Muscle layer of duodenum (tissue), 2 donors: ENCODE measurements at regions not wholly inside any gene's neighbourhood (a gene's known extent, or its start where the extent isn't known, plus 50 kb on each side); places are given as distances from the start of the nearest gene placed in this dataset.
"Not testable (repeated sequence)": the region's sequence is repeated elsewhere in the genome, so short reads cannot be mapped to it uniquely, and the experiment has no call there.

Experiments
- H3K27ac ChIP-seq: one replicate; pipeline ENCODE4 v1.7.0; 2013; ENCODE audit warnings: mild to moderate bottlenecking, low read length
- H3K27me3 ChIP-seq: one replicate; pipeline ENCODE4 v1.7.0; 2013; ENCODE audit warnings: low read depth, mild to moderate bottlenecking, control low read depth, low read length
- H3K36me3 ChIP-seq, 2 donors: one replicate each; pipeline ENCODE4 v1.7.0; 2013; ENCODE audit warnings: low read length in 2 of 2, control low read depth in 1 of 2, mild to moderate bottlenecking in 1 of 2; ENCODE audit not compliant: insufficient read depth in 2 of 2, control insufficient read depth in 1 of 2
- H3K4me1 ChIP-seq, 2 donors: one replicate each; pipeline ENCODE4 v1.7.0; 2013; ENCODE audit warnings: low read length in 2 of 2, mild to moderate bottlenecking in 2 of 2, control low read depth in 1 of 2, moderate library complexity in 1 of 2; ENCODE audit not compliant: insufficient read depth in 2 of 2, control insufficient read depth in 1 of 2
- H3K4me3 ChIP-seq, 2 donors: one replicate each; pipeline ENCODE4 v1.7.0; 2013; ENCODE audit warnings: low read length in 2 of 2, low read depth in 1 of 2, mild to moderate bottlenecking in 1 of 2
- H3K9me3 ChIP-seq, 2 donors: one replicate each; pipeline ENCODE4 v1.7.0; 2013; ENCODE audit warnings: low read length in 2 of 2, control low read depth in 1 of 2, mild to moderate bottlenecking in 1 of 2; ENCODE audit not compliant: control insufficient read depth in 1 of 2
- donor health status: healthy.

DNA sequence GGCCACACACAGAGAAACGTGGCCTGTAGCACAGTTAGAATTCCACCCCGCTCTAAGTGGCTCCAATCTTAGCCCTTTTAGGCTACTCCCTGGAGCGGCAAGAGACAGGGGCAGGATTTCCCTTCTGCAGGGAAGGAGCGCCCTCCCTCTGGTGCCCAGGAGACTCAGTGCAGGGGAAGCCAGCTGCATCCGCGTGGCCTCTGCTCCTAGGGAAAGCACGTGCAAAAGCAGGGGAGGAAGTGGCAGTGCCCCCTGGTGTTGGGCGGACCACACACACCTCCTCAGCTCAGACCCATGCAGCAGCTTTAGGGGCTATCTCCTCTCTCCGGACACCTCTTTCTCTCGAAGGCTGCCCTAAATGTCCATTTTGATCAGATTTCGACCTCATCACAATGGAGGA lies 50.0 kb downstream of the SPRING1 start:
- Histone ChIP-seq H3K4me1 (peaks cover 0 to 1% of the 10 kb centered on the region in 2 donors), H3K36me3 (no peaks in the 10 kb centered on the region), H3K27me3 (no peaks in the 10 kb centered on the region), H3K9me3 (no peaks in the 10 kb centered on the region), H3K4me3 (no peak overlapping the region), H3K27ac (no peak overlapping the region)

DNA sequence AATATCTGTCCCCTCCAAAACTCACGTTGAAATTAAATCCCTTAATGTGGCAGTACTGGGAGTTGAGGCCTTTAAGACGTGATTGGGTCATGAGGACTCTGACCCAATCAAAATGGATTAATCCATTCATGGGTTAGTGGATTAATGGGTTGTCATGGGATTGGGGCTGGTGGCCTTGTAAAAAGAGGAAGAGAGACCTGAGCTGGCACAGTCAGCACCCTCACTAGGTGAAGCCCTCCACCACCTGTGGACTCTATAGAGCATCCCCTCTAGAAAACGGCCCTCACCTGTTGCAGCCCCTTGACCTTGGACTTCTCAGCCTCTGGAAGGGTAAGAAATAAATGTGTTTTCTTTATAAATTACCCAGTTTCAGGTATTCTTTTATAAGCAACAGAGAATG lies 53.0 kb downstream of the SPRING1 start:
- no peaks in the 10 kb centered on the region for H3K36me3 ChIP-seq
- H3K4me1 ChIP-seq = no peaks in the 10 kb centered on the region
- no peak overlapping the region for H3K4me3 ChIP-seq
- H3K9me3 ChIP-seq = no peaks in the 10 kb centered on the region
- H3K27me3 ChIP-seq = no peaks in the 10 kb centered on the region
- no peak overlapping the region for H3K27ac ChIP-seq

DNA sequence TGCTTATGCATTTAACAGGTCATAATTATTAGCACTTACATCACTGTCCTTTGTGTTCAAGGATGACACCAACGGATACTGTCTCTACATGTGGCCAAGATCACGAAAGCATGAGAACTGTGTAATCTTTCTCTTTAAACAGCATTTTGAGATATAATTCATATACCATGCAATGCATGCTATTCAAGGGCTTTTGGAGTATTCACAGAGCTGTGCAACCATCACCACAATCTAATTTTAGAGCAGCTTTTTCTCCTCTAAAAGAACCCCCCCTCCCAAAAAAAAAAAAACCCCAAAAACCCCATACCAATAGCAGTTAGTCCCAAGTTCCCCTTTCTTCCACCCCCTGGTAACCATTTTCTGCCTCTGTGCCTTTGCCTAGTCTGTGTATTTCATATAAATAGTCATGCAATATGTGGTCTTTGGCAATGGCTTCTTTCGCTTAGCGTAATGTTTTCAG lies 60.6 kb downstream of the SPRING1 start:
- no peaks in the 10 kb centered on the region for H3K9me3 ChIP-seq
- no peaks in the 10 kb centered on the region for H3K36me3 ChIP-seq
- H3K27ac ChIP-seq = no peak overlapping the region
- H3K4me3 ChIP-seq = no peak overlapping the region
- no peaks in the 10 kb centered on the region for H3K4me1 ChIP-seq
- no peaks in the 10 kb centered on the region for H3K27me3 ChIP-seq

DNA sequence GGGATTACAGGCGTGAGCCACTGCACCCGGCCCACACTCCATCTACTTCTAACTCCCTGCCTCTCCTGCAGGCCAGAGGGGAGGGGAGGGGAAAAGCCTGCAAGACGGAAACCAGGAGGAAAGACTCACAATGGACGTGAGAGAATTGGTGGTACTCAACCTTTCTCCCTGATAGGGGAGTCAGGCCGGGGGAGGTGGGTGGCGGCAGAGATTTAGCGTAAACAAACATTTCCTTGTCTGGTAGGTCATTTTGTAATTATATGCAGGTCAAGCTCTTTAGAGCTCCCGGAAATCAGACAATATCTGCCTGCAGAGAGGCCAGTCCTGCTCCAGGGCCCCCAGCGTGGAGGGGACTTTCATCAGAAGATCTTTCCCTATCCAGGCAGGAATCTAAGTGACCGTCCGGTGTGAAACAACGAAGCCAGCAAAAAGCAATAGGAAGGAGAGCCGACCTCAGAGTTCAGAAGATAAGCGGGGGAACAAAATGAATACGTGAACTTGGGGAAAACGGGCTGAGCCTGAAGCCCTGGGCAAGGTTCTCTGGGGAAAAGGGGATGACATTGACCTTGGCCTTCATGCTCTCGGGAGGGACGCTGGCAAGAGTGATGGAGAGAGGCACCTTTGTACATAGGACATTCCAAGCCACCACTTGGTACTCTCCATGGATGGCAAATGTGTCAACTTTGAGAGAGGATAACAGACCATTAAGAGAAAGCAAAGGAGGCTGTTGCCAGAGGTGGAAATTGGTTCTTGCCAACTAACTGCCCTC lies 62.3 kb downstream of the SPRING1 start:
- Histone ChIP-seq H3K36me3 (no peaks in the 10 kb centered on the region), H3K27me3 (no peaks in the 10 kb centered on the region), H3K4me3 (no peak overlapping the region), H3K27ac (no peak overlapping the region), H3K4me1 (no peaks in the 10 kb centered on the region), H3K9me3 (no peaks in the 10 kb centered on the region)

DNA sequence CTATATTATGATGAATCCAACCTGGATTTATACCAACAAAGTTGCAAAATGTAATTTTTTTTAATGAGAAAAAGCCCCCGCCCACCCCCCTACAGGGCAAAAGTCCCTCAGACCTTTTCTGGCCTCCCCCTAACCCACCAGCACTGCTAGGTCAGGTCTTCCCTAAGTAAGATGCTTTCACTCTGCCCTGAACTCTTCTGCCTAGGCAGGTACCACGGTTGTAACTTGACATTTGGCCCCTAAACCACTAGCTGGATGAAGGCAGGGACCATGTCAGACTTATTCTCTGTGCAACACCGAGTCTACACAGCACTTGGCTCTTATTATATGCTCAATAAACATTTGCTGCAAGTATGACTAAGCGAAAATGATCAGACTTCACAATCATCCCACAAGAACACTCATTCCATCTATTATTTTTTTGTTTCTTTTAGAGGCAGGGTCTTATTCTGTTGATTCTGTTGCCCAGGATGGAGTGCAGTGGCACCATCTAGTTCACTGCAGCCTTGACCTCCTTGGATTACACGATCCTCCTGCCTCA lies 63.2 kb downstream of the SPRING1 start:
- Histone ChIP-seq H3K36me3 (no peaks in the 10 kb centered on the region), H3K27ac (no peak overlapping the region), H3K4me1 (no peaks in the 10 kb centered on the region), H3K4me3 (no peak overlapping the region), H3K27me3 (no peaks in the 10 kb centered on the region), H3K9me3 (no peaks in the 10 kb centered on the region)

DNA sequence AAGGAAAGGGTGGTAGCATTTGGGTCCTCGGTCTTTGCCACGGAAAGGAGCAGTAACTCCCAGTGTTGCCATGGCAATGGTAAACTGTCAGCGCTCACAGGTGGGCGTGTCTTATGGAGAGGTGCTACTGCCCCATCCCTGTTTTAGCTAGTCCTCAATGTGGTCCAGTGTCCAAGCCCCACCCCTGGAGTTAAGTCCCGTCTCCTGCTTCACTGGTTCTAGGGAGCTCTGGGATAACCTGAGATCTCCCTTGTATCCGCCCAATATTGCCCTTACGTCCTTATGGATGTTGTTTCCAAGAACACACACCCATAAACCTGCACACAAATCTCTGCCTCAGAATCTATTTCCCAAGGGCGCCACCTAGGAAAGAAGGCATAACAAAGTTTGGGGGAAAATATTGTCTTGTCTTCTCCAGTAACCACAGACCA lies 64.2 kb downstream of the SPRING1 start:
- H3K4me3 ChIP-seq = no peak overlapping the region
- H3K27me3 ChIP-seq = no peaks in the 10 kb centered on the region
- H3K27ac ChIP-seq = no peak overlapping the region
- no peaks in the 10 kb centered on the region for H3K36me3 ChIP-seq
- no peaks in the 10 kb centered on the region for H3K9me3 ChIP-seq
- no peaks in the 10 kb centered on the region for H3K4me1 ChIP-seq

DNA sequence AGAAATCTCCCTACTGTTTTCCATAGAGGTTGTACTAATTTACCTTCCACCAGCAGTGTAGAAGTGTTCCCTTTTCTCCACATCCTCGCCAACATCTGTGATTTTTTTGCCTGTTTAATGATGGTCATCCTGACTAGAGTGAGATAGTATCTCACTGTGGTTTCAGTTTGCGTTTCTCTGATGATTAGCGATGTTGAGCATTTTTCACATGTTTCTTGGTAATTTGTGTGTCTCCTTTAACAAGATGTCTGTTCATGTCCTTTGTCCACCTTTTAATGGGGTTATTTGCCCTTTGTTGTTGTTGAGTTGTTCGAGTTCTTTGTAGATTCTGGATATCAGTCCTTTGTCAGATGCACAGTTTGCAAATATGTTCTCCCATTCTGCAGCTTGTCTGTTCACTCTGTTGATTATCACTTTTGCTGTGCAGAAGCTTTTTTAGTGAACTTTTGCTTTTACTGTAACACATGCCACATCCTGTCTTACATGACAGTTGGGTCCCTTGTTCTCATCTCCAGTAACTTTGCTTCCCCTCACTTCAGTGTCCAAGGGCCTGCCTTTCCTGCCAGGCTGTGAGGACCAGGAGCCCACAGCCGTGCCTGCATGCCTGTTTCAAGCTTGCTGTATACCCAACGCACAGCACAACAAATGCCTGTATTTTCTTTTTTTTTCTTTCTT lies 64.9 kb downstream of the SPRING1 start:
- H3K4me1 ChIP-seq = no peaks in the 10 kb centered on the region
- H3K4me3 ChIP-seq = no peak overlapping the region

DNA sequence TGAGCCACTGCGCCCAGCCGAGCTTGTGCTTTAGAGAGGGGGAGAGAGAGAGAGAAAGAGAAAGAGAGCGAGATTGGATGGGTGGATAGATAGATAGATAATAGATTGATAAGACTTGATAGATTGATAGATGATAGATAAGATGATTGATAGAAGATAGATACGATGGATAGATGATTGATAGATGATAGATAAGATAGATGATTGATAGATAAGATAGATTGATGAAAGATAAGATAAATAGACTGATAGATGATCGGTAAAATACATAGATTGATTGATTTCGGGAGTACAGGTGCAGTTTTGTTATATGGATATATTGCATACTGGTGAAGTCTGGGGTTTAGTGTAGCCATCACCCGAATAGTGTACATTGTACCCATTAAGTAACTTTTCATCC lies 65.9 kb downstream of the SPRING1 start:
- H3K4me3 ChIP-seq = no peak overlapping the region
- H3K27me3 ChIP-seq = no peaks in the 10 kb centered on the region
- H3K36me3 ChIP-seq = no peaks in the 10 kb centered on the region
- no peaks in the 10 kb centered on the region for H3K4me1 ChIP-seq
- H3K27ac ChIP-seq = no peak overlapping the region
- no peaks in the 10 kb centered on the region for H3K9me3 ChIP-seq

More for the DNA sequence above, 64.9 kb downstream of the SPRING1 start:
- Histone ChIP-seq H3K27ac (no peak overlapping the region), H3K27me3 (no peaks in the 10 kb centered on the region), H3K36me3 (no peaks in the 10 kb centered on the region), H3K9me3 (no peaks in the 10 kb centered on the region)

DNA sequence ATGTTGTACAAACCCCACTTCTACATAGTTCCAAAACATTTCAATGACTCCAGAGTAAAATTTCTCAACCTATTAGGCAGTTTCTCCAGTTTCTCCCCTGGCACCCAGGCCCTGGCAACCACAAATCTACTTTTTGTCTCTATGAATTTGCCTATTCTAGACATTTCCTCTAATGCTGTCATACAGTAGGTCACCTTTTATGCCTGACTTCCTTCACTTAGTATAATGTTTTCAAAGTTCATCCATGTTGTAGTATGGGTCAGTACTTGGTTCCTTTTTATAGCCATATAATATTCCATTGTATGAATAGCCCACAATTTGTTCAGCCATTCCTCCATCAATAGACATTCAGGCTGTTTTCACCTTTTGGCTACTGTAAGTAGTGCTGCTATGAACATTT lies 67.0 kb downstream of the SPRING1 start:
- Histone ChIP-seq H3K4me1 (no peaks in the 10 kb centered on the region), H3K27ac (no peak overlapping the region), H3K27me3 (no peaks in the 10 kb centered on the region), H3K9me3 (no peaks in the 10 kb centered on the region), H3K4me3 (no peak overlapping the region), H3K36me3 (no peaks in the 10 kb centered on the region)

DNA sequence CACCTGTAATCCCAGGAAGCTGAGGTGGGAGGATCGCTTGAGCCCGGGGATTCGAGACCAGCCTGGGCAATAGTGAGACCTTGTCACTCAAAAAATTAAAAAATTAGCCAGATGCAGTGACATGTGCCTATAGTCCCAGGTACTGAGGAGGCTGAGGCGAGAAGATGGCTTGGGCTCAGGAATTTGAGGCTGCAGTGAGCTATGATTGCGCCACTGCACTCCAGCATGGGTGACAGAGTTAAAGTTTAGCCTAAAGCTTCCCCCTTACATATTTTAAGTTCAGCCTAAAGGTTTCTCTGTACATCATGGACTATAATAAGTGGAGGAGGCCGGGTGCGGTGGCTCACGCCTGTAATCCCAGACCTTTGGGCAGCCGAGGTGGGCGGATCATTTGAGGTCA lies 70.1 kb downstream of the SPRING1 start:
- Histone ChIP-seq H3K27ac (no peak overlapping the region), H3K9me3 (no peaks in the 10 kb centered on the region), H3K4me3 (no peak overlapping the region), H3K27me3 (no peaks in the 10 kb centered on the region), H3K36me3 (no peaks in the 10 kb centered on the region), H3K4me1 (no peaks in the 10 kb centered on the region)

DNA sequence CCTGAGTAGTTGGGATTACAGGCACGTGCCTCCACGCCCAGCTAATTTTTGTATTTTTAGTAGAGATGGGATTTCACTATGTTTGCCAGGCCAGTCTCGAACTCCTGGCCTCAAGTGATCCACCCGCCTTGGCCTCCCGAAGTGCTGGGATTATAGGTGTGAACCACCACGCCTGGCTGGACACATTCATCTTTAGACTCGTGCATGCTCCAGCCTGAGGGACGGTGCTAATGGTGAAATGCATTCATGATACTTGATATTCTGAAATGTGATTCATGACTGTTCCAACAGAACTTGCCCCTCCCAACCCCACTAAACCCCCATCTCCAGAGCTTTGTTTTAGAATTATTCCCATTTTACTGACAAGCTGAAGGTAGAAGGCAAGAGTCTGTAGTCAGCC lies 71.0 kb downstream of the SPRING1 start:
- not testable (repeated sequence) for H3K9me3 ChIP-seq, H3K27ac ChIP-seq, H3K36me3 ChIP-seq, H3K4me3 ChIP-seq, H3K27me3 ChIP-seq, H3K4me1 ChIP-seq
